ENCODE measurements at regions not wholly inside any gene's neighbourhood (a gene's known extent, or its start where the extent isn't known, plus 50 kb on each side); places are given as distances from the start of the nearest gene placed in this dataset.

GRCh38 chr2:19494241-19494640 lies 135.8 kb upstream of the OSR1 start:
- no peaks in the 10 kb centered on the region for H3K9me3 Mint-ChIP-seq (ENCODE audit: unreplicated experiment)
- H3K36me3 Mint-ChIP-seq (ENCODE audit: low read depth, unreplicated experiment) = no peaks in the 10 kb centered on the region
- no peak for DNase-seq (ENCODE audit: low spot score)
- H3K4me1 Mint-ChIP-seq (ENCODE audit: unreplicated experiment) = peaks cover 6% of the 10 kb centered on the region
- no peak overlapping the region for H3K27ac Mint-ChIP-seq (ENCODE audit: unreplicated experiment)
- no peak for TF ChIP-seq CTCF (IDR thresholded peaks at IDR 0.05; ENCODE audit: unreplicated experiment)
- H3K27me3 Mint-ChIP-seq (ENCODE audit: unreplicated experiment) = peaks cover 2% of the 10 kb centered on the region
- no peak overlapping the region for H3K4me3 Mint-ChIP-seq (ENCODE audit: unreplicated experiment)

- Mint-ChIP-seq H3K27ac (ENCODE audit: unreplicated experiment) (no peak overlapping the region), H3K4me3 (ENCODE audit: unreplicated experiment) (no peak overlapping the region), H3K9me3 (ENCODE audit: unreplicated experiment) (no peaks in the 10 kb centered on the region), H3K36me3 (ENCODE audit: low read depth, unreplicated experiment) (no peaks in the 10 kb centered on the region), H3K4me1 (ENCODE audit: unreplicated experiment) (peaks cover 6% of the 10 kb centered on the region), H3K27me3 (ENCODE audit: unreplicated experiment) (no peaks in the 10 kb centered on the region)
- no peak for DNase-seq (ENCODE audit: low spot score)
- TF ChIP-seq CTCF (IDR thresholded peaks at IDR 0.05; ENCODE audit: unreplicated experiment) = no peak
Observed at GRCh38 chr2:19491796-19492195, 133.4 kb upstream of the OSR1 start.

- no peaks in the 10 kb centered on the region for H3K9me3 Mint-ChIP-seq (ENCODE audit: unreplicated experiment)
- H3K27ac Mint-ChIP-seq (ENCODE audit: unreplicated experiment) = no peak overlapping the region
- no peak for TF ChIP-seq CTCF (IDR thresholded peaks at IDR 0.05; ENCODE audit: unreplicated experiment)
- H3K4me1 Mint-ChIP-seq (ENCODE audit: unreplicated experiment) = peaks cover 6% of the 10 kb centered on the region
- no peak overlapping the region for H3K4me3 Mint-ChIP-seq (ENCODE audit: unreplicated experiment)
- no peaks in the 10 kb centered on the region for H3K36me3 Mint-ChIP-seq (ENCODE audit: low read depth, unreplicated experiment)
- H3K27me3 Mint-ChIP-seq (ENCODE audit: unreplicated experiment) = no peaks in the 10 kb centered on the region
- no peak for DNase-seq (ENCODE audit: low spot score)
Observed at GRCh38 chr2:19490846-19491435, 132.5 kb upstream of the OSR1 start.

GRCh38 chr2:19488009-19488691 lies 129.7 kb upstream of the OSR1 start:
- H3K4me3 Mint-ChIP-seq (ENCODE audit: unreplicated experiment) = no peak overlapping the region
- no peaks in the 10 kb centered on the region for H3K9me3 Mint-ChIP-seq (ENCODE audit: unreplicated experiment)
- peaks cover 6% of the 10 kb centered on the region for H3K4me1 Mint-ChIP-seq (ENCODE audit: unreplicated experiment)
- no peaks in the 10 kb centered on the region for H3K36me3 Mint-ChIP-seq (ENCODE audit: low read depth, unreplicated experiment)
- H3K27ac Mint-ChIP-seq (ENCODE audit: unreplicated experiment) = no peak overlapping the region
- no peak for DNase-seq (ENCODE audit: low spot score)
- no peak for TF ChIP-seq CTCF (IDR thresholded peaks at IDR 0.05; ENCODE audit: unreplicated experiment)
- no peaks in the 10 kb centered on the region for H3K27me3 Mint-ChIP-seq (ENCODE audit: unreplicated experiment)

- Mint-ChIP-seq H3K4me1 (ENCODE audit: unreplicated experiment) (no peaks in the 10 kb centered on the region), H3K27me3 (ENCODE audit: unreplicated experiment) (no peaks in the 10 kb centered on the region), H3K4me3 (ENCODE audit: unreplicated experiment) (no peak overlapping the region), H3K36me3 (ENCODE audit: low read depth, unreplicated experiment) (no peaks in the 10 kb centered on the region), H3K9me3 (ENCODE audit: unreplicated experiment) (no peaks in the 10 kb centered on the region), H3K27ac (ENCODE audit: unreplicated experiment) (no peak overlapping the region)
- no peak for TF ChIP-seq CTCF (IDR thresholded peaks at IDR 0.05; ENCODE audit: unreplicated experiment)
- no peak for DNase-seq (ENCODE audit: low spot score)
Observed at GRCh38 chr2:19484736-19485135, 126.3 kb upstream of the OSR1 start.
